B cell (primary cell): ENCODE measurements at regions not wholly inside any gene's neighbourhood (a gene's known extent, or its start where the extent isn't known, plus 50 kb on each side); places are given as distances from the start of the nearest gene placed in this dataset.

Experiments used
- EZH2 ChIP-seq: IDR thresholded peaks from 2 replicates; pipeline ENCODE4 v1.6.1; 2012; ENCODE audit warnings: borderline replicate concordance, low read depth, mild to moderate bottlenecking, moderate library complexity, low read length; ENCODE audit not compliant: insufficient read depth, poor library complexity, severe bottlenecking
- TF ChIP-seq, protein P1 (sequence below): fragments of 200-600 bp; IDR thresholded peaks from one replicate; pipeline ENCODE4 v1.8.0; 2022; ENCODE audit warnings: antibody characterized with exemption, mild to moderate bottlenecking

- TF ChIP-seq, protein P1, sequence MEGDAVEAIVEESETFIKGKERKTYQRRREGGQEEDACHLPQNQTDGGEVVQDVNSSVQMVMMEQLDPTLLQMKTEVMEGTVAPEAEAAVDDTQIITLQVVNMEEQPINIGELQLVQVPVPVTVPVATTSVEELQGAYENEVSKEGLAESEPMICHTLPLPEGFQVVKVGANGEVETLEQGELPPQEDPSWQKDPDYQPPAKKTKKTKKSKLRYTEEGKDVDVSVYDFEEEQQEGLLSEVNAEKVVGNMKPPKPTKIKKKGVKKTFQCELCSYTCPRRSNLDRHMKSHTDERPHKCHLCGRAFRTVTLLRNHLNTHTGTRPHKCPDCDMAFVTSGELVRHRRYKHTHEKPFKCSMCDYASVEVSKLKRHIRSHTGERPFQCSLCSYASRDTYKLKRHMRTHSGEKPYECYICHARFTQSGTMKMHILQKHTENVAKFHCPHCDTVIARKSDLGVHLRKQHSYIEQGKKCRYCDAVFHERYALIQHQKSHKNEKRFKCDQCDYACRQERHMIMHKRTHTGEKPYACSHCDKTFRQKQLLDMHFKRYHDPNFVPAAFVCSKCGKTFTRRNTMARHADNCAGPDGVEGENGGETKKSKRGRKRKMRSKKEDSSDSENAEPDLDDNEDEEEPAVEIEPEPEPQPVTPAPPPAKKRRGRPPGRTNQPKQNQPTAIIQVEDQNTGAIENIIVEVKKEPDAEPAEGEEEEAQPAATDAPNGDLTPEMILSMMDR: no peak
- TF ChIP-seq EZH2: no peak
These were observed 166.0 kb upstream of the GPR26 start for GRCh38 chr10:123500110-123500509.
